HG02588 (cell line): ENCODE measurements at regions not wholly inside any gene's neighbourhood (a gene's known extent, or its start where the extent isn't known, plus 50 kb on each side); places are given as distances from the start of the nearest gene placed in this dataset.
"Not testable (repeated sequence)": the region's sequence is repeated elsewhere in the genome, so short reads cannot be mapped to it uniquely, and the experiment has no call there.

Experiments used
- ATAC-seq: cut with Tn5 transposase; IDR thresholded peaks from one replicate; pipeline ENCODE4 v1.9.1; 2021; ENCODE audit warnings: mild to moderate bottlenecking, moderate library complexity; ENCODE audit not compliant: unreplicated experiment

- no peak for ATAC-seq
These were observed 151.5 kb upstream of the SLC38A2 start for GRCh38 chr12:46523863-46524770.

- no peak for ATAC-seq
These were observed 150.9 kb upstream of the SLC38A2 start for GRCh38 chr12:46523446-46523845.

- no peak for ATAC-seq
These were observed 149.5 kb upstream of the SLC38A2 start for GRCh38 chr12:46522071-46522470.

- ATAC-seq: no peak
These were observed 148.6 kb upstream of the SLC38A2 start for GRCh38 chr12:46521145-46521544.

GRCh38 chr12:46519407-46519806, 146.8 kb upstream of the SLC38A2 start:
- ATAC-seq: no peak

- no peak for ATAC-seq
These were observed 146.2 kb upstream of the SLC38A2 start for GRCh38 chr12:46518729-46519128.

- no peak for ATAC-seq
These were observed 145.6 kb upstream of the SLC38A2 start for GRCh38 chr12:46518169-46518568.

- peak; percentile 24 for ATAC-seq
These were observed 145.0 kb upstream of the SLC38A2 start for GRCh38 chr12:46517579-46517962.

- ATAC-seq: peak; percentile 93
These were observed 144.5 kb upstream of the SLC38A2 start for GRCh38 chr12:46516933-46517578.

- no peak for ATAC-seq
These were observed 143.8 kb upstream of the SLC38A2 start for GRCh38 chr12:46516238-46516932.

GRCh38 chr12:46515829-46516228, 143.3 kb upstream of the SLC38A2 start:
- ATAC-seq: no peak

GRCh38 chr12:46514886-46515285, 142.3 kb upstream of the SLC38A2 start:
- ATAC-seq: no peak

- ATAC-seq: not testable (repeated sequence)
These were observed 137.7 kb upstream of the SLC38A2 start for GRCh38 chr12:46510257-46510656.

- ATAC-seq: no peak
These were observed 136.6 kb upstream of the SLC38A2 start for GRCh38 chr12:46509135-46509534.

- ATAC-seq: no peak
These were observed 136.1 kb upstream of the SLC38A2 start for GRCh38 chr12:46508651-46509050.

GRCh38 chr12:46507766-46508165, 135.2 kb upstream of the SLC38A2 start:
- ATAC-seq: no peak

- no peak for ATAC-seq
These were observed 134.4 kb upstream of the SLC38A2 start for GRCh38 chr12:46506961-46507360.

- ATAC-seq: no peak
These were observed 133.6 kb upstream of the SLC38A2 start for GRCh38 chr12:46506198-46506597.

GRCh38 chr12:46504494-46504893, 131.9 kb upstream of the SLC38A2 start:
- ATAC-seq: no peak

- no peak for ATAC-seq
These were observed 131.1 kb upstream of the SLC38A2 start for GRCh38 chr12:46503637-46504175.

GRCh38 chr12:46500673-46501072, 128.1 kb upstream of the SLC38A2 start:
- ATAC-seq: no peak
